Endodermal cell (in vitro differentiated cells): ENCODE measurements at regions not wholly inside any gene's neighbourhood (a gene's known extent, or its start where the extent isn't known, plus 50 kb on each side); places are given as distances from the start of the nearest gene placed in this dataset.

Experiments
- DNase-seq: peaks from one replicate; pipeline ENCODE4 v3.0.0-alpha.2; 2017
- H3K27ac ChIP-seq: 2 replicates; pipeline ENCODE4 v1.5.1; 2013; ENCODE audit warnings: mild to moderate bottlenecking, low read depth, low read length, moderate library complexity
- H3K27me3 ChIP-seq: 2 replicates; pipeline ENCODE4 v1.6.1; 2013; ENCODE audit warnings: mild to moderate bottlenecking, low read length, moderate library complexity; ENCODE audit not compliant: insufficient read depth, control insufficient read depth, poor library complexity, severe bottlenecking
- H3K36me3 ChIP-seq: 2 replicates; pipeline ENCODE4 v1.7.0; 2013; ENCODE audit warnings: mild to moderate bottlenecking, low read length, moderate library complexity; ENCODE audit not compliant: control insufficient read depth, insufficient read depth
- H3K4me1 ChIP-seq: one replicate; pipeline ENCODE4 v1.7.0; 2013; ENCODE audit warnings: low read length; ENCODE audit not compliant: control insufficient read depth, insufficient read depth
- H3K4me3 ChIP-seq: 2 replicates; pipeline ENCODE4 v1.5.1; 2013; ENCODE audit warnings: mild to moderate bottlenecking, low read length, moderate library complexity
- H3K9ac ChIP-seq: 2 replicates; pipeline ENCODE4 v1.6.1; 2013; ENCODE audit warnings: mild to moderate bottlenecking, low read length, moderate library complexity; ENCODE audit not compliant: poor library complexity, severe bottlenecking; ENCODE audit errors: extremely low read depth
- H3K9me3 ChIP-seq: 2 replicates; pipeline ENCODE4 v1.6.1; 2013; ENCODE audit warnings: mild to moderate bottlenecking, low read length, moderate library complexity; ENCODE audit not compliant: control insufficient read depth
- H3K27ac Mint-ChIP-seq: 2 replicates; pipeline ENCODE4 v1.8.0; 2020; ENCODE audit warnings: mixed read lengths
- H3K27me3 Mint-ChIP-seq: 2 replicates; pipeline ENCODE4 v1.8.0; 2021; ENCODE audit warnings: mild to moderate bottlenecking, mixed read lengths; ENCODE audit not compliant: insufficient read depth
- H3K36me3 Mint-ChIP-seq: 2 replicates; pipeline ENCODE4 v1.8.0; 2020; ENCODE audit warnings: low read depth, mixed read lengths
- H3K4me1 Mint-ChIP-seq: 2 replicates; pipeline ENCODE4 v1.8.0; 2020; ENCODE audit warnings: mixed read lengths
- H3K4me3 Mint-ChIP-seq: 2 replicates; pipeline ENCODE4 v1.8.0; 2020; ENCODE audit warnings: mild to moderate bottlenecking, moderate library complexity, mixed read lengths
- H3K9me3 Mint-ChIP-seq: 2 replicates; pipeline ENCODE4 v1.8.0; 2020; ENCODE audit warnings: mild to moderate bottlenecking, mixed read lengths
- WGBS, 2 experiments: methylation state at CpG; one replicate each; pipeline versions ENCODE4 v1.1.5 to v1.1.7; 2013; ENCODE audit warnings: missing lambda C conversion rate in 2 of 2, mixed read lengths in 1 of 2; ENCODE audit not compliant: insufficient coverage in 1 of 2, insufficient read length in 1 of 2; 5-methylcytosine and 5-hydroxymethylcytosine counted together
- TF ChIP-seq, protein P1 (sequence below): fragments of 200-600 bp; sonication (generic); conservative IDR thresholded peaks from 2 replicates; pipeline ENCODE4 v1.5.0; 2021; ENCODE audit warnings: antibody characterized with exemption, mild to moderate bottlenecking

DNA sequence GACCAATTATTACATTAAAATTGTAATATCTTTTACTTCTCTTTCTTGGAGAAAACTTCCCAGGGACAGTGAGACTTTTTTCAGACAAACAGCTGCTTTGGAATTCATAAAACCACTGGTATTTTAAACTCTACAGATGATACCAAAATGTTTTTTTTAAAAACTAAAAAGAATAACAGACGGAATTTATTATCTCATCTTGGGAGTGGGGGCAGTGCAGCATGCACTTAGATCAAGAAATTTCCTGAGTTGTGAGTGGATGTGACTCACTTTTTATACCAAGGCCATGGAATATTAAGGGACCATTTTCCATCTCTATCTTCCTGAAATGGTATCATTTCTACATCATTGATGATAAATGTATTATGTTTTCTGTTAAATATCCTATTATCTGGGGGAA, 422.8 kb upstream of the HNRNPA3 start:
- Histone ChIP-seq H3K36me3 (no peaks in the 10 kb centered on the region), H3K4me1 (no peaks in the 10 kb centered on the region), H3K27ac (no peak overlapping the region), H3K4me3 (no peak overlapping the region), H3K9me3 (no peaks in the 10 kb centered on the region), H3K27me3 (no peaks in the 10 kb centered on the region), H3K9ac (no peak overlapping the region)
- TF ChIP-seq, protein P1, sequence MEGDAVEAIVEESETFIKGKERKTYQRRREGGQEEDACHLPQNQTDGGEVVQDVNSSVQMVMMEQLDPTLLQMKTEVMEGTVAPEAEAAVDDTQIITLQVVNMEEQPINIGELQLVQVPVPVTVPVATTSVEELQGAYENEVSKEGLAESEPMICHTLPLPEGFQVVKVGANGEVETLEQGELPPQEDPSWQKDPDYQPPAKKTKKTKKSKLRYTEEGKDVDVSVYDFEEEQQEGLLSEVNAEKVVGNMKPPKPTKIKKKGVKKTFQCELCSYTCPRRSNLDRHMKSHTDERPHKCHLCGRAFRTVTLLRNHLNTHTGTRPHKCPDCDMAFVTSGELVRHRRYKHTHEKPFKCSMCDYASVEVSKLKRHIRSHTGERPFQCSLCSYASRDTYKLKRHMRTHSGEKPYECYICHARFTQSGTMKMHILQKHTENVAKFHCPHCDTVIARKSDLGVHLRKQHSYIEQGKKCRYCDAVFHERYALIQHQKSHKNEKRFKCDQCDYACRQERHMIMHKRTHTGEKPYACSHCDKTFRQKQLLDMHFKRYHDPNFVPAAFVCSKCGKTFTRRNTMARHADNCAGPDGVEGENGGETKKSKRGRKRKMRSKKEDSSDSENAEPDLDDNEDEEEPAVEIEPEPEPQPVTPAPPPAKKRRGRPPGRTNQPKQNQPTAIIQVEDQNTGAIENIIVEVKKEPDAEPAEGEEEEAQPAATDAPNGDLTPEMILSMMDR: no peak
- H3K27me3 Mint-ChIP-seq: no peaks in the 10 kb centered on the region
- no peaks in the 10 kb centered on the region for H3K9me3 Mint-ChIP-seq
- 67% methylated on average over 1 of the region's 1 CpG; no CpG with 5 or more reads in 1 of the 2 experiments for WGBS, 2 experiments
- H3K36me3 Mint-ChIP-seq: no peaks in the 10 kb centered on the region
- H3K4me3 Mint-ChIP-seq: no peak overlapping the region
- H3K27ac Mint-ChIP-seq: no peak overlapping the region
- peaks cover 6% of the 10 kb centered on the region for H3K4me1 Mint-ChIP-seq
- no peak for DNase-seq

DNA sequence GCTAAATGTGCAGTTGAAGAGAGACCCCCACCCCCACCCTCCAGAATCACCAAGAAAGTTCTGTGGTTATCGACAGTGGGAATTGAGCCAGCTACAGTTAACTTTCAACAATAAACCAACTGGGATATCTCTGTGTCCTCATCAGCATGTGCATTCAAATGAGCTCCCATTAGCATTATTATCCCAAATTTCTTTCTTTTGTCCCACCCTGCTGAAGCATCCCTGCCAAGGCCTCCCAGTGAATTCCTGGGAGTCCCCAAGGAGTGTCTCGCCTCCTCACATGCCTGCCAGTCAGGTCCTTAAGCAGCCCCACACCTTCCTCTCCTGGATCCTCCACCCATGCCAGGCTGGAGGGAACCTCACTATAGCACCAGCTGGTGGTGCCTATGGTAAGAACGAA, 422.1 kb upstream of the HNRNPA3 start:
- H3K27me3 Mint-ChIP-seq: no peaks in the 10 kb centered on the region

DNA sequence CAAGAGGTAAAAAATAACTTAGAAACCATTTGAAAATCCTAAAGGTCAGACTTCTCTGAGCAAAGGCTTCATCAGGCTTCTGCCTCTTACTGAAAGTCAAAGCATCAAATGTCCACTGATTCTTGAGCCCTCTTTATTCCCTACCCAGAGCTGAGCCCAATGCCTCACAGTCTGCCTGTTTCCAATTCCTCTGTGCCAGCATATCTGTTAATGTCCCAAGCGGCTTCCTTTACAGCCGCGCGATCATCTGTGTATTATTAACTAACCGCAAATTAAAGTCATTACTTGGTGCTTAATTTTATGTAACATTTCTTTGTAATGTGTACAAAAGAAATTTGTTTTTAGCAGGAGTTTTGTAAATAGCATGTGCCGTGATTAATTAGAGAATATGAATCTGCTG, 418.8 kb upstream of the HNRNPA3 start:
- H3K27ac Mint-ChIP-seq: no peak overlapping the region
- Histone ChIP-seq H3K27ac (no peak overlapping the region), H3K4me3 (no peak overlapping the region), H3K36me3 (no peaks in the 10 kb centered on the region), H3K9ac (no peak overlapping the region), H3K9me3 (peaks cover 11% of the 10 kb centered on the region), H3K4me1 (no peaks in the 10 kb centered on the region), H3K27me3 (no peaks in the 10 kb centered on the region)
- peaks cover 11% of the 10 kb centered on the region for H3K4me1 Mint-ChIP-seq
- TF ChIP-seq, protein P1: no peak
- no peaks in the 10 kb centered on the region for H3K36me3 Mint-ChIP-seq
- WGBS, 2 experiments: 82 to 84% methylated on average over 4 to 6 of the region's 6 CpGs
- no peaks in the 10 kb centered on the region for H3K27me3 Mint-ChIP-seq
- no peak overlapping the region for H3K4me3 Mint-ChIP-seq
- H3K9me3 Mint-ChIP-seq: peaks cover 15% of the 10 kb centered on the region
- DNase-seq: no peak

More for the DNA sequence above, 422.1 kb upstream of the HNRNPA3 start:
- peaks cover 2% of the 10 kb centered on the region for H3K9me3 ChIP-seq
- Mint-ChIP-seq H3K4me1 (peaks cover 11% of the 10 kb centered on the region), H3K27ac (no peak overlapping the region), H3K36me3 (no peaks in the 10 kb centered on the region), H3K9me3 (peaks cover 1% of the 10 kb centered on the region), H3K4me3 (no peak overlapping the region)
- WGBS, 2 experiments: 92% methylated on average over 3 of the region's 3 CpGs; no CpG with 5 or more reads in 1 of the 2 experiments
- TF ChIP-seq, protein P1: no peak
- no peak overlapping the region for H3K4me3 ChIP-seq
- no peaks in the 10 kb centered on the region for H3K4me1 ChIP-seq
- H3K36me3 ChIP-seq: no peaks in the 10 kb centered on the region
- no peaks in the 10 kb centered on the region for H3K27me3 ChIP-seq
- no peak overlapping the region for H3K27ac ChIP-seq
- no peak overlapping the region for H3K9ac ChIP-seq
- DNase-seq: no peak
